ENCODE measurements at regions not wholly inside any gene's neighbourhood (a gene's known extent, or its start where the extent isn't known, plus 50 kb on each side); places are given as distances from the start of the nearest gene placed in this dataset.
"Not testable (repeated sequence)": the region's sequence is repeated elsewhere in the genome, so short reads cannot be mapped to it uniquely, and the experiment has no call there.

GRCh38 chr2:215635071-215635787, 199.4 kb upstream of the FN1 start:
- Histone ChIP-seq H3K9me3 (no peaks in the 10 kb centered on the region), H3K4me3 (no peak overlapping the region), H3K27me3 (replicated peaks; ENCODE audit: insufficient read depth) (no peaks in the 10 kb centered on the region), H3K27ac (no peak overlapping the region), H3K4me1 (replicated peaks) (no peaks in the 10 kb centered on the region), H3K36me3 (no peaks in the 10 kb centered on the region)
- intact Hi-C loops (cut with DNase I) = no loop called here
- TF ChIP-seq POLR2AphosphoS5 (IDR thresholded peaks at IDR 0.05) = no peak
- no peak for TF ChIP-seq CTCF (IDR thresholded peaks at IDR 0.05)
- no peak for TF ChIP-seq POLR2A (IDR thresholded peaks at IDR 0.05)
- DNase-seq (ENCODE audit: low spot score) = no peak

GRCh38 chr2:215633360-215633759, 197.5 kb upstream of the FN1 start:
- DNase-seq (ENCODE audit: low spot score) = no peak
- H3K9me3 ChIP-seq = no peaks in the 10 kb centered on the region
- H3K4me1 ChIP-seq (replicated peaks) = no peaks in the 10 kb centered on the region
- no peaks in the 10 kb centered on the region for H3K36me3 ChIP-seq
- no peak overlapping the region for H3K27ac ChIP-seq
- no peaks in the 10 kb centered on the region for H3K27me3 ChIP-seq (replicated peaks; ENCODE audit: insufficient read depth)
- H3K4me3 ChIP-seq = no peak overlapping the region
- intact Hi-C loops (cut with DNase I) = no loop called here
- no peak for TF ChIP-seq CTCF (IDR thresholded peaks at IDR 0.05)
- TF ChIP-seq POLR2AphosphoS5 (IDR thresholded peaks at IDR 0.05) = no peak
- TF ChIP-seq POLR2A (IDR thresholded peaks at IDR 0.05) = no peak

- no peaks in the 10 kb centered on the region for H3K4me1 ChIP-seq (replicated peaks)
- H3K9me3 ChIP-seq = no peaks in the 10 kb centered on the region
- TF ChIP-seq CTCF (IDR thresholded peaks at IDR 0.05) = no peak
- no peak for TF ChIP-seq POLR2A (IDR thresholded peaks at IDR 0.05)
- TF ChIP-seq POLR2AphosphoS5 (IDR thresholded peaks at IDR 0.05) = no peak
- no peak overlapping the region for H3K4me3 ChIP-seq
- DNase-seq (ENCODE audit: low spot score) = no peak
- 100% methylated on average over 2 of the region's 2 CpGs for WGBS
- no peaks in the 10 kb centered on the region for H3K27me3 ChIP-seq (replicated peaks; ENCODE audit: insufficient read depth)
- no peaks in the 10 kb centered on the region for H3K36me3 ChIP-seq
- H3K27ac ChIP-seq = no peak overlapping the region
- intact Hi-C loops (cut with DNase I) = no loop called here
These were observed 195.8 kb upstream of the FN1 start for GRCh38 chr2:215631696-215632095.

- H3K36me3 ChIP-seq; H3K4me1 ChIP-seq (replicated peaks); H3K4me3 ChIP-seq; H3K27ac ChIP-seq; DNase-seq (ENCODE audit: low spot score); H3K27me3 ChIP-seq (replicated peaks; ENCODE audit: insufficient read depth); intact Hi-C loops (cut with DNase I); H3K9me3 ChIP-seq: not testable (repeated sequence)
- 97% methylated on average over 2 of the region's 2 CpGs for WGBS
These were observed 194.9 kb upstream of the FN1 start for GRCh38 chr2:215630796-215631195.

- intact Hi-C loops (cut with DNase I) = no loop called here
- no peaks in the 10 kb centered on the region for H3K9me3 ChIP-seq
- H3K27ac ChIP-seq = no peak overlapping the region
- WGBS = 90% methylated on average over 1 of the region's 1 CpG
- no peak for TF ChIP-seq POLR2A (IDR thresholded peaks at IDR 0.05)
- TF ChIP-seq POLR2AphosphoS5 (IDR thresholded peaks at IDR 0.05) = no peak
- TF ChIP-seq CTCF (IDR thresholded peaks at IDR 0.05) = no peak
- DNase-seq (ENCODE audit: low spot score) = no peak
- H3K36me3 ChIP-seq = no peaks in the 10 kb centered on the region
- no peak overlapping the region for H3K4me3 ChIP-seq
- H3K27me3 ChIP-seq (replicated peaks; ENCODE audit: insufficient read depth) = no peaks in the 10 kb centered on the region
- no peaks in the 10 kb centered on the region for H3K4me1 ChIP-seq (replicated peaks)
These were observed 191.9 kb upstream of the FN1 start for GRCh38 chr2:215627771-215628170.
